ENCODE measurements at regions not wholly inside any gene's neighbourhood (a gene's known extent, or its start where the extent isn't known, plus 50 kb on each side); places are given as distances from the start of the nearest gene placed in this dataset.

GRCh38 chr9:38164659-38165221 is 95.7 kb upstream of the SHB start:
- no peak for TF ChIP-seq CTCF (conservative IDR thresholded peaks at IDR 0.05 in 1 of 2, IDR thresholded peaks at IDR 0.05 in 1 of 2; ENCODE audit: low read depth in 1 of 2, low read length in 2 of 2)
- no peak for TF ChIP-seq EZH2 (IDR thresholded peaks at IDR 0.05; ENCODE audit: low read length, missing control alignments)
